ENCODE measurements at regions not wholly inside any gene's neighbourhood (a gene's known extent, or its start where the extent isn't known, plus 50 kb on each side); places are given as distances from the start of the nearest gene placed in this dataset.

DNA sequence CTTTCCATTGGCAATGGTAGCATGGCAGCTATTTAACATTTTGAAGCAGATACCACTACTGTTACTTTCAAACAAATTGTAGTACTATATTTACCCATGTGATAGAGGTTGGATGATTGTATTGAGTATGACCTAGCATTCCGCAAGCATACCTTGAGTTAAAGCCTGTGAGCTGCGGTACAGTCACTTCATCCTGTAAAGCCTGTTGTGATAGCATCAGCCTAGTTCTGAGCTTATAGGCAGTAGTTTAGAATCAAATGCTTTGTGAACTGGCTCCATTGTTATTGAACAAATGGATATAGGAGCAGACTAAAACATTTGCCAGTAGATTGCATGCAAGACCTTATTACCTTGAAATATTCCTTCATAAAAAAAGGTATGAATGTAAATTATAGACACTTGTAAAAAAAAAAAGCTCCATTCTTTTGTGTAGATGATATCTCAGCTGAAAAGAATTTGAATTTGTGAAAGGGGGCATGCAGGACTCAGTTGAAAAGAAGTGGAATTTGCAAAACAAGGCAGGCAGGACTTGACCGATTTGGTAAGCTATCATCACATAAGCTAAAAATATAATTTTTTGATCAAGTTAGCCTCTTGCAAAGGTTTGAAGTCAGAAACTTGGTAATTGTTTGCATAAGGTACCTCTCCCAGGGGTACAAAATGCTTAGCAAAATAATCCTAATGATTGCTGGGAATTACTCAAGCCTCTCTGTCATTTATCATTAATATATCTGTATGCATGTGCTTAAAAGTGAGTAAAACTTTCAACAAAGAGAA lies 138.5 kb upstream of the ITGA4 start (continued):
- TF ChIP-seq SRSF1 (optimal IDR thresholded peaks at IDR 0.05; ENCODE audit: low read depth, low read length) (no peak), ZNF746 (CRISPR knock-in tag; IDR thresholded peaks at IDR 0.05) (no peak), ZNF777 (CRISPR knock-in tag; IDR thresholded peaks at IDR 0.05) (no peak), HMG20B (CRISPR knock-in tag; conservative IDR thresholded peaks at IDR 0.05) (no peak), SOX6 (IDR thresholded peaks at IDR 0.05) (no peak), SOX6 (CRISPR knock-in tag; IDR thresholded peaks at IDR 0.05) (no peak)

DNA sequence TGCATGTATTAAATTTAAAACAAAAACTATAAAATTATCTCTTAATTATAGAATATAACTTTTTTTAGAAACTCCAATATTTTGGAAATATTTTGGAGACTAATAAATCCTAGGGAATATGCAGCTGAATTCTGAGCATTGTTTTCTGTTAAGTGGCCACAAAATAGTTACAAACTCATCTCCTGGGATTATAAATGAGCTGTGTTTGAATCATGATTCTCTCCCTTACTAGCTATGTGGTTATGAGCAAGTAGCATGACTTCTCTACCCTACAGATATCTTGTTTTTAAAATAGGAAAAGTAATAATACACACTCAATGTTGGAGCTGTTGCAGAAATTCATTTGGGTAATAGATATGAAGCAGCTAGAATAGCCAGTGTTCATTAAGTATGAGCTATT lies 137.9 kb upstream of the ITGA4 start:
- CTCF ChIA-PET (ENCODE audit: low intra/inter-chr PET ratio, low total read pairs), result no interaction called here
- POLR2A ChIA-PET, result no interaction called here
- no peaks in the 10 kb centered on the region for H3K4me1 ChIP-seq (ENCODE audit: insufficient read depth, low read length)
- no peaks in the 10 kb centered on the region for H3K36me3 ChIP-seq (replicated peaks in 1 of 2; ENCODE audit: control insufficient read depth in 1 of 2, insufficient read depth in 2 of 2, low read length in 2 of 2)
- in situ Hi-C loops (cut with HindIII; ENCODE audit: extremely low pct_ligation_motif_present, low pct_unique_long_range_greater_than_20kb), result no loop called here
- H2AFZ ChIP-seq (ENCODE audit: low read length), result no peak overlapping the region
- ATAC-seq (no peak), DNase-seq (ENCODE audit: low spot score) (no peak), FAIRE-seq (no peak)
- H3K27ac ChIP-seq (ENCODE audit: extremely low read length, insufficient read depth, low read length), result no peak overlapping the region
- no peaks in the 10 kb centered on the region for H3K27me3 ChIP-seq (ENCODE audit: control insufficient read depth in 1 of 2, insufficient read depth in 2 of 2, low read length in 2 of 2)
- H3K79me2 ChIP-seq (ENCODE audit: insufficient read depth, low read length), result no peaks in the 10 kb centered on the region
- intact Hi-C loops (cut with micrococcal nuclease; ENCODE audit: unreplicated experiment), result no loop called here
- H3K9me3 ChIP-seq (ENCODE audit: low read length), result no peaks in the 10 kb centered on the region
- no peak overlapping the region for H3K4me2 ChIP-seq (ENCODE audit: low read depth, low read length)
- H3K4me3 ChIP-seq (replicated peaks in 1 of 3; ENCODE audit: insufficient read depth in 1 of 3, low read depth in 2 of 3, low read length in 3 of 3), result no peak overlapping the region
- TF ChIP-seq KLF12 (CRISPR knock-in tag; IDR thresholded peaks at IDR 0.05; ENCODE audit: borderline replicate concordance) (no peak), ZNF782 (CRISPR knock-in tag; IDR thresholded peaks at IDR 0.05; ENCODE audit: borderline replicate concordance) (no peak), RFXAP (CRISPR knock-in tag; IDR thresholded peaks at IDR 0.05; ENCODE audit: borderline replicate concordance) (no peak), FOXP1 (IDR thresholded peaks at IDR 0.05) (no peak), FOXP1 (CRISPR knock-in tag; IDR thresholded peaks at IDR 0.05) (no peak), ZSCAN12 (CRISPR knock-in tag; IDR thresholded peaks at IDR 0.05) (no peak), SRSF9 (IDR thresholded peaks at IDR 0.05; ENCODE audit: borderline replicate concordance, insufficient read depth, low read depth, low read length, poor library complexity, severe bottlenecking) (no peak), ZNF34 (CRISPR knock-in tag; IDR thresholded peaks at IDR 0.05; ENCODE audit: borderline replicate concordance) (no peak), ZNF431 (CRISPR knock-in tag; IDR thresholded peaks at IDR 0.05; ENCODE audit: borderline replicate concordance, low read depth) (no peak), GATAD1 (CRISPR knock-in tag; IDR thresholded peaks at IDR 0.05) (no peak), CAMTA2 (CRISPR knock-in tag; IDR thresholded peaks at IDR 0.05; ENCODE audit: borderline replicate concordance) (no peak), JUND (CRISPR knock-in tag; IDR thresholded peaks at IDR 0.05) (no peak), ZMAT3 (CRISPR knock-in tag; conservative IDR thresholded peaks at IDR 0.05) (no peak), YEATS2 (CRISPR knock-in tag; IDR thresholded peaks at IDR 0.05; ENCODE audit: borderline replicate concordance) (no peak)
- TF ChIP-seq, protein P1, sequence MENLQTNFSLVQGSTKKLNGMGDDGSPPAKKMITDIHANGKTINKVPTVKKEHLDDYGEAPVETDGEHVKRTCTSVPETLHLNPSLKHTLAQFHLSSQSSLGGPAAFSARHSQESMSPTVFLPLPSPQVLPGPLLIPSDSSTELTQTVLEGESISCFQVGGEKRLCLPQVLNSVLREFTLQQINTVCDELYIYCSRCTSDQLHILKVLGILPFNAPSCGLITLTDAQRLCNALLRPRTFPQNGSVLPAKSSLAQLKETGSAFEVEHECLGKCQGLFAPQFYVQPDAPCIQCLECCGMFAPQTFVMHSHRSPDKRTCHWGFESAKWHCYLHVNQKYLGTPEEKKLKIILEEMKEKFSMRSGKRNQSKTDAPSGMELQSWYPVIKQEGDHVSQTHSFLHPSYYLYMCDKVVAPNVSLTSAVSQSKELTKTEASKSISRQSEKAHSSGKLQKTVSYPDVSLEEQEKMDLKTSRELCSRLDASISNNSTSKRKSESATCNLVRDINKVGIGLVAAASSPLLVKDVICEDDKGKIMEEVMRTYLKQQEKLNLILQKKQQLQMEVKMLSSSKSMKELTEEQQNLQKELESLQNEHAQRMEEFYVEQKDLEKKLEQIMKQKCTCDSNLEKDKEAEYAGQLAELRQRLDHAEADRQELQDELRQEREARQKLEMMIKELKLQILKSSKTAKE (CRISPR knock-in tag; IDR thresholded peaks at IDR 0.05; ENCODE audit: borderline replicate concordance), result no peak
- TF ChIP-seq, protein P2, sequence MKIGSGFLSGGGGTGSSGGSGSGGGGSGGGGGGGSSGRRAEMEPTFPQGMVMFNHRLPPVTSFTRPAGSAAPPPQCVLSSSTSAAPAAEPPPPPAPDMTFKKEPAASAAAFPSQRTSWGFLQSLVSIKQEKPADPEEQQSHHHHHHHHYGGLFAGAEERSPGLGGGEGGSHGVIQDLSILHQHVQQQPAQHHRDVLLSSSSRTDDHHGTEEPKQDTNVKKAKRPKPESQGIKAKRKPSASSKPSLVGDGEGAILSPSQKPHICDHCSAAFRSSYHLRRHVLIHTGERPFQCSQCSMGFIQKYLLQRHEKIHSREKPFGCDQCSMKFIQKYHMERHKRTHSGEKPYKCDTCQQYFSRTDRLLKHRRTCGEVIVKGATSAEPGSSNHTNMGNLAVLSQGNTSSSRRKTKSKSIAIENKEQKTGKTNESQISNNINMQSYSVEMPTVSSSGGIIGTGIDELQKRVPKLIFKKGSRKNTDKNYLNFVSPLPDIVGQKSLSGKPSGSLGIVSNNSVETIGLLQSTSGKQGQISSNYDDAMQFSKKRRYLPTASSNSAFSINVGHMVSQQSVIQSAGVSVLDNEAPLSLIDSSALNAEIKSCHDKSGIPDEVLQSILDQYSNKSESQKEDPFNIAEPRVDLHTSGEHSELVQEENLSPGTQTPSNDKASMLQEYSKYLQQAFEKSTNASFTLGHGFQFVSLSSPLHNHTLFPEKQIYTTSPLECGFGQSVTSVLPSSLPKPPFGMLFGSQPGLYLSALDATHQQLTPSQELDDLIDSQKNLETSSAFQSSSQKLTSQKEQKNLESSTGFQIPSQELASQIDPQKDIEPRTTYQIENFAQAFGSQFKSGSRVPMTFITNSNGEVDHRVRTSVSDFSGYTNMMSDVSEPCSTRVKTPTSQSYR (CRISPR knock-in tag; IDR thresholded peaks at IDR 0.05; ENCODE audit: borderline replicate concordance), result no peak
- H3K9ac ChIP-seq (ENCODE audit: insufficient read depth, low read depth, low read length), result no peak overlapping the region
- BruUV-seq (replicated peaks), result no TSS peak
- H4K20me1 ChIP-seq (ENCODE audit: insufficient read depth, low read length), result no peaks in the 10 kb centered on the region

Measured in HepG2 (cell line).